ENCODE measurements at regions not wholly inside any gene's neighbourhood (a gene's known extent, or its start where the extent isn't known, plus 50 kb on each side); places are given as distances from the start of the nearest gene placed in this dataset.

DNA sequence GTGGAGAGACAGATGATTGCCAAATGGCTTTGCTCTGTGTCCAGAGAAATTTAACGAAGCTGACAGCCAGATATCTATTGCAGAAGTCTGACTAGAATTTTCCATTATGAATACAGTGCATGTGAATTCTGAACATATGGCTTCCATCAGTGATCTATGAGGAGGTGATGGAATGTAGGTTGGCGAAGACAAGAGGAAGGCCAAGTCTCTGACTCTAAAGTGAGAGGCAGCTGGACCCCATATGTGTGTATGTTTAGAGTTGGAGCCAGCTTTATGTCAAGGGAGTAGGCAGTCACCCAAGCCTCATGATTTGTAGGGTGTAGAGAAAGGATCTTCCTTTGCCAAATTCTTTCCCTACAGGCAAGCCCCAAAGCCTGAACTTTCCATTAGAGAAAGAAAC is 76.2 kb upstream of the TEX13D start:
- Mint-ChIP-seq H3K27ac (peak overlapping the region; percentile 77 to 88 (median 79)), H3K4me1 (peaks cover 41% of the 10 kb centered on the region), H3K36me3 (ENCODE audit: low read depth) (no peaks in the 10 kb centered on the region), H3K27me3 (ENCODE audit: low read depth) (peaks cover 5% of the 10 kb centered on the region), H3K4me3 (no peak overlapping the region), H3K9me3 (peaks cover 7% of the 10 kb centered on the region)
- TF ChIP-seq, protein P1, sequence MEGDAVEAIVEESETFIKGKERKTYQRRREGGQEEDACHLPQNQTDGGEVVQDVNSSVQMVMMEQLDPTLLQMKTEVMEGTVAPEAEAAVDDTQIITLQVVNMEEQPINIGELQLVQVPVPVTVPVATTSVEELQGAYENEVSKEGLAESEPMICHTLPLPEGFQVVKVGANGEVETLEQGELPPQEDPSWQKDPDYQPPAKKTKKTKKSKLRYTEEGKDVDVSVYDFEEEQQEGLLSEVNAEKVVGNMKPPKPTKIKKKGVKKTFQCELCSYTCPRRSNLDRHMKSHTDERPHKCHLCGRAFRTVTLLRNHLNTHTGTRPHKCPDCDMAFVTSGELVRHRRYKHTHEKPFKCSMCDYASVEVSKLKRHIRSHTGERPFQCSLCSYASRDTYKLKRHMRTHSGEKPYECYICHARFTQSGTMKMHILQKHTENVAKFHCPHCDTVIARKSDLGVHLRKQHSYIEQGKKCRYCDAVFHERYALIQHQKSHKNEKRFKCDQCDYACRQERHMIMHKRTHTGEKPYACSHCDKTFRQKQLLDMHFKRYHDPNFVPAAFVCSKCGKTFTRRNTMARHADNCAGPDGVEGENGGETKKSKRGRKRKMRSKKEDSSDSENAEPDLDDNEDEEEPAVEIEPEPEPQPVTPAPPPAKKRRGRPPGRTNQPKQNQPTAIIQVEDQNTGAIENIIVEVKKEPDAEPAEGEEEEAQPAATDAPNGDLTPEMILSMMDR (IDR thresholded peaks at IDR 0.05; ENCODE audit: unreplicated experiment in 3 of 3), result no peak

DNA sequence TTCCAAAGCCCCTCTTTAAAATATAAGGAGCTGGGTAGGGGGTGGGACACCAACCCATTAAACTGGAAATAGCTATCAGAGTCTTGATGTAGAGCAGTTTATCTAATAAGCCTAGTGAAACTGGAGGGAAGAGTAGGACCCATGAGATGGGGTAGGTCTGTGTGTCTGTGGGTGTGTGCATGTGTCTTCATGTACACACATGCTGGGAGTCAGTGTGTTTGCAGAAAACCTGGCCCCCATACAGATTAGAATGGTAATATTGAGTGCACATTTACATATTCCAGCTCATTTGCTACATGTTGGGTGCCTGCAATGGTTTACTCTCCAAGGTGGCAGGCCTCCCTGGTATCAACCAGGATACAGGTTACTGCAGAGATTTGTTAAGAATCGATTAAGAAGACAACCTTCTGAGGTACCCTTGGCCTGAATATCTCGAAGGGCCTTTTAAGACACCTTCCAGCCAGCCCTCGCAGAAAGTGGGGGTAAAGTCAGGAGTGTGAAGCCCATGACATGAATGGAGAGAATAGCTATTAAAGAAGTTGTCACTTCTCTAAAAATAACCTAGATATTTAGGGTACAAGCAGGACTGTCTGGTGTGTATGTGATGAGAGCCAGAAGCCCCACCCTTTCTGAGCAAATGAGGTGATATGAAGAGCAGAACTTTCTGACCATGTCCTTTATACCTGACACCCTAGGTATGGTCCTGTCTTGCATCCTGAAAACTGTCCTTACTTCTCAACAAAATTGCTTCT is 75.7 kb upstream of the TEX13D start:
- TF ChIP-seq, protein P1 (IDR thresholded peaks at IDR 0.05; ENCODE audit: unreplicated experiment in 3 of 3), result no peak
- Mint-ChIP-seq H3K27me3 (ENCODE audit: low read depth) (peaks cover 5% of the 10 kb centered on the region), H3K27ac (peak overlapping the region; percentile 77 to 88 (median 79)), H3K9me3 (peaks cover 3% of the 10 kb centered on the region), H3K36me3 (ENCODE audit: low read depth) (no peaks in the 10 kb centered on the region), H3K4me1 (peaks cover 38% of the 10 kb centered on the region), H3K4me3 (no peak overlapping the region)

DNA sequence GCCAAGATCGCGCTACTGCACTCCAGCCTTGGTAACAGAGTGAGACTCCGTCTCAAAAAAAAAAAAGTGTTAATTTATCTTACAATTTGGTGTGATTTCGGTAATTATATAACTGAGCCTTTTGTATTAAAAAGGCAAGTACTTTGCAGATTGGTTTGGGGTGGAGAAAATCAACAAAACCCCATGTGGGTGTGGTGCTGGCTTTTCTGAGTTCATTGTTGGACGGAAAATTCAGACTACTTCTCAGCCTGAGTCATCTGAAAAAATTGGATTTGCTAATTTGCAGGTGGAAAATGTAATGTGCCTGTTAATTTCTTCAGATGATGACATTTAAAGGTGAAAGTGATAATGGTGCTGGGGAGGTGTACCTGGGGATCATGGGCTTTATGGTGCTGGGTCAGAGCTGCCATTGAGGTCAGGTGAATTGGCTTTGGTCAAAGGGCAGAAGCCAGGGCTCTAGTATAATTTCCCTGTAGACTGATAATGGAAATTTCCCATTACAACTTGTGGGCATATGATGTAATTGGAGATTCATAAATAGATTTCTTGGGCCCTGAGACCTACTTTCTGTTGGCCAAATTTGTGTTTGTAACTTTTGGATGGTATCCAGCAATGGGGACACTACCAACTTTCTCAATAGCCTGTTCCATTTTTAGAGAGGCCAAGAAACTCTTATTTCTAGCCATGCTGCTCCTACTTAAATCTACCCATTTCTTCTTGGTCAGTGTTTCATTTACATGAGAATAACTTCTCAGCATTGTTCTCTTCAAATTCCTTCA is 74.3 kb upstream of the TEX13D start:
- H3K27ac Mint-ChIP-seq, result no peak overlapping the region
- TF ChIP-seq, protein P1 (IDR thresholded peaks at IDR 0.05; ENCODE audit: unreplicated experiment in 3 of 3), result no peak

DNA sequence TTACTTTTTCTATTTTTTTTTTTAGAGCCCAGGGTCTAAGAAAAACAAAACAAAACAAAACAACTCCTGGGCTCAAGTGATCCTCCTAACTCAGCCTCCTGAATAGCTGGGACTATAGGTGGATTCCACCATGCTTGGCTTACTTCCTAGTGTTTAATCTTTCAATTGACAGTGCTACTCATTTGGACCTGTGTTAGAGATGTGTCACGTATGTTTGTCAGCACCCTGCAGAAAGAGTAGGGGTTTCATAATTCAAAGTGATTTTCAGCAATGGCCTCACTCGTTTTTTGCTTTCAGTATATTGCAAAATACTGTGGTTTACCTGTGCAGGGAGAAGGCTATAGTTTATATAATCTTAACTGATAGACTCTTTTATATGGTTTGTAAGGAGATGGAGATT is 71.6 kb upstream of the TEX13D start:
- TF ChIP-seq, protein P1 (IDR thresholded peaks at IDR 0.05; ENCODE audit: unreplicated experiment in 3 of 3), result no peak
- Mint-ChIP-seq H3K4me1 (peaks cover 29% of the 10 kb centered on the region), H3K4me3 (no peak overlapping the region), H3K9me3 (no peaks in the 10 kb centered on the region), H3K36me3 (ENCODE audit: low read depth) (no peaks in the 10 kb centered on the region), H3K27me3 (ENCODE audit: low read depth) (peaks cover 10% of the 10 kb centered on the region), H3K27ac (no peak overlapping the region)

More for the DNA sequence above, 74.3 kb upstream of the TEX13D start:
- peaks cover 38% of the 10 kb centered on the region for H3K4me1 Mint-ChIP-seq
- H3K9me3 Mint-ChIP-seq, result no peaks in the 10 kb centered on the region
- peaks cover 10% of the 10 kb centered on the region for H3K27me3 Mint-ChIP-seq (ENCODE audit: low read depth)
- no peak overlapping the region for H3K4me3 Mint-ChIP-seq
- no peaks in the 10 kb centered on the region for H3K36me3 Mint-ChIP-seq (ENCODE audit: low read depth)

DNA sequence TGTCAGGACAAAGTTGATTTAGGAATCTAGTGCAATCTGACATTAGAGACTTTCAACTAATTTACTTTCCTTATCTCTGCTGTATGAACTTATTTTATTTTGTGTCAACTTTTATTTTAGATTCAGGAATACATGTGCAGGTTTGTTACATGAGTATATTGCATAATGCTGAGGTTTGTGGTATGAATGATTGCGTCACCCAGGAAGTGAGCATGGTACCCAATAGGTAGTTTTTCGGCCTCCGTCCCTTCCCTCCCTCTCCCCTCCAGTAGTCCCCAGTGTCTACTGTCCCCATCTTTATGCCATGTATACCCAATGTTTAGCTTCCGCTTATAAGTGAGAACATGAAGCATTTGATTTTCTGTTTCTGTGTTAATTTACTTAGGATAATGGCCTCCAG is 68.7 kb upstream of the TEX13D start:
- H3K27ac Mint-ChIP-seq, result no peak overlapping the region
- TF ChIP-seq, protein P1 (IDR thresholded peaks at IDR 0.05; ENCODE audit: unreplicated experiment in 3 of 3), result no peak

More for the DNA sequence above, 68.7 kb upstream of the TEX13D start:
- no peaks in the 10 kb centered on the region for H3K36me3 Mint-ChIP-seq (ENCODE audit: low read depth)
- H3K4me1 Mint-ChIP-seq, result peaks cover 17% of the 10 kb centered on the region
- H3K27me3 Mint-ChIP-seq (ENCODE audit: low read depth), result peaks cover 10% of the 10 kb centered on the region
- H3K9me3 Mint-ChIP-seq, result no peaks in the 10 kb centered on the region
- no peak overlapping the region for H3K4me3 Mint-ChIP-seq
